Body of pancreas (tissue), 4 donors: ENCODE measurements at regions not wholly inside any gene's neighbourhood (a gene's known extent, or its start where the extent isn't known, plus 50 kb on each side); places are given as distances from the start of the nearest gene placed in this dataset.
A peak's percentile ranks its signal among the peaks of the same experiment; 100 is the strongest.

ENCODE experiments used
- ATAC-seq: fragments of 150-250 bp; one replicate; pipeline ENCODE4 v1.9.1; 2016
- DNase-seq, 4 donors: peaks; one replicate each; pipeline ENCODE4 v3.0.0-alpha.2; 2019
- H3K27ac ChIP-seq, 4 donors: fragments of 200-600 bp; sonication (generic); 1 replicate in 3 of 4; 2 replicates in 1 of 4; pipeline versions ENCODE4 v1.5.1 to v1.6.1; 2016 to 2019; ENCODE audit warnings: mild to moderate bottlenecking in 1 of 4, mixed read lengths in 1 of 4, moderate library complexity in 1 of 4
- H3K27me3 ChIP-seq, 2 donors: fragments of 200-600 bp; sonication (generic); one replicate each; pipeline ENCODE4 v1.6.0; 2016; ENCODE audit warnings: mild to moderate bottlenecking in 1 of 2
- H3K36me3 ChIP-seq, 2 donors: fragments of 200-600 bp; sonication (generic); replicated peaks in 1 of 2; 2 replicates each; pipeline ENCODE4 v1.5.1; 2016; ENCODE audit warnings: low read depth in 2 of 2; ENCODE audit not compliant: insufficient read depth in 1 of 2
- H3K4me1 ChIP-seq: fragments of 200-600 bp; sonication (generic); one replicate; pipeline ENCODE4 v1.6.0; 2016
- H3K4me3 ChIP-seq, 2 donors: fragments of 200-600 bp; sonication (generic); 1 replicate in 1 of 2; 2 replicates in 1 of 2; pipeline ENCODE4 v1.5.1; 2016 to 2019
- H3K9me3 ChIP-seq, 3 donors: fragments of 200-600 bp; sonication (generic); 1 replicate in 2 of 3; 2 replicates in 1 of 3; pipeline ENCODE4 v1.5.1; 2016
- POLR2A ChIP-seq, 3 donors: fragments of 450-650 bp; IDR thresholded peaks; one replicate each; pipeline ENCODE4 v1.6.1; 2016; ENCODE audit warnings: antibody characterized with exemption in 3 of 3, mild to moderate bottlenecking in 2 of 3
- WGBS, 2 donors: methylation state at CpG; one replicate each; pipeline ENCODE4 v1.1.5; 2017; 5-methylcytosine and 5-hydroxymethylcytosine counted together
- intact Hi-C: fragments of 100-400 bp; cut with DNase I; formaldehyde crosslinking; loops from one replicate; pipeline ENCODE4 v1.15.1; 2023
- TF ChIP-seq, protein P1 (sequence below), 7 experiments: fragments of 450-650 bp in 4 of 7; fragments of 200-600 bp in 3 of 7; sonication (generic) in 3 of 7; IDR thresholded peaks; one replicate each; pipeline ENCODE4 v1.5.1; 2016 to 2019; ENCODE audit warnings: antibody characterized with exemption in 7 of 7

DNA sequence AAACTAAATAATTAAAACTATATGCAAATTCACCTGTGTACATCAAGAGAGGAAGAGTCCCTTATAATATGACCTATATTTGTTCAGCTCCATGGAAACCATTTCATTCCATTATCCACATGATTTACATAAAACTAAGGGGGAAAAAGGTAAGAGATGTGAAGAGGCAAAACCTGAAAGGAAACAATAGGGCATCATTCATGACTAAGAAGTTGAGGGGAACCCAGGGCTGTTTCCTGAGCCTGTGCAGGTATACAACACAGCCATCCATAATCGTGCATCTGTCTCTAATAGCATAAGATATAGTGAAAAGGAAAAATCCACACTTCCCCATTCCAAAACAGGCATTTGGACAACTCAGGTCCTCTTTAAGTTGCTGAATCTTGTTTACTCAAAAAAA, 151.3 kb downstream of the NR4A2 start:
- peaks cover 15% of the 10 kb centered on the region for H3K4me1 ChIP-seq
- H3K27ac ChIP-seq = peak overlapping the region in 3 of 4 donors; percentile 73 to 82 (median 79)
- no peak for DNase-seq
- no peak overlapping the region for H3K4me3 ChIP-seq
- no peak for ATAC-seq
- no peaks in the 10 kb centered on the region for H3K9me3 ChIP-seq
- WGBS, 2 donors = 37 to 50% methylated on average over 1 of the region's 1 CpG
- intact Hi-C loops = no loop called here
- H3K36me3 ChIP-seq = no peaks in the 10 kb centered on the region
- H3K27me3 ChIP-seq = no peaks in the 10 kb centered on the region
- TF ChIP-seq POLR2A (IDR thresholded peaks at IDR 0.05) = no peak
- TF ChIP-seq, protein P1, sequence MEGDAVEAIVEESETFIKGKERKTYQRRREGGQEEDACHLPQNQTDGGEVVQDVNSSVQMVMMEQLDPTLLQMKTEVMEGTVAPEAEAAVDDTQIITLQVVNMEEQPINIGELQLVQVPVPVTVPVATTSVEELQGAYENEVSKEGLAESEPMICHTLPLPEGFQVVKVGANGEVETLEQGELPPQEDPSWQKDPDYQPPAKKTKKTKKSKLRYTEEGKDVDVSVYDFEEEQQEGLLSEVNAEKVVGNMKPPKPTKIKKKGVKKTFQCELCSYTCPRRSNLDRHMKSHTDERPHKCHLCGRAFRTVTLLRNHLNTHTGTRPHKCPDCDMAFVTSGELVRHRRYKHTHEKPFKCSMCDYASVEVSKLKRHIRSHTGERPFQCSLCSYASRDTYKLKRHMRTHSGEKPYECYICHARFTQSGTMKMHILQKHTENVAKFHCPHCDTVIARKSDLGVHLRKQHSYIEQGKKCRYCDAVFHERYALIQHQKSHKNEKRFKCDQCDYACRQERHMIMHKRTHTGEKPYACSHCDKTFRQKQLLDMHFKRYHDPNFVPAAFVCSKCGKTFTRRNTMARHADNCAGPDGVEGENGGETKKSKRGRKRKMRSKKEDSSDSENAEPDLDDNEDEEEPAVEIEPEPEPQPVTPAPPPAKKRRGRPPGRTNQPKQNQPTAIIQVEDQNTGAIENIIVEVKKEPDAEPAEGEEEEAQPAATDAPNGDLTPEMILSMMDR (IDR thresholded peaks at IDR 0.05) = no peak

DNA sequence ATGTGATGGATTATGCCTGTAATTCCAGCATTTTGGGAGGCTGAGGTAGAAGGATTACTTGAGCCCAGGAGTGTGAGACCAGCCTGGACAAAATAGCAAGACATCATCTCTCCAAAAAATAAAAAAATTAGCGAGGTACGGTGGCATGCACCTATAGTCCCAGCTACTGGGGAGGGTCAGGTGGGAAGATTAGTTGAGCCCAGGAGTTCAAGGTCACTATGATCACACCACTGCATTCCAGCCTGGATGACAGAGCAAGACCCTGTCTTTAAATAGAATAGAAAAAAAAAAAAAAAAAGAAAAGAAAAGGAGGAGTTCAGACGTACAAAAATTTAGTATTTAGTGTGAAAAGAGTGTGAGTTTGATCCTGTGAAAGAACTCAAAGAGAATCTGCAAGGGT, 154.9 kb downstream of the NR4A2 start:
- WGBS, 2 donors = 84 to 90% methylated on average over 3 of the region's 3 CpGs
- no peak for ATAC-seq
- Histone ChIP-seq H3K36me3 (no peaks in the 10 kb centered on the region), H3K9me3 (no peaks in the 10 kb centered on the region), H3K4me3 (no peak overlapping the region), H3K27ac (no peak overlapping the region), H3K4me1 (peaks cover 15% of the 10 kb centered on the region), H3K27me3 (no peaks in the 10 kb centered on the region)
- intact Hi-C loops = no loop called here
- TF ChIP-seq, protein P1 (IDR thresholded peaks at IDR 0.05) = no peak
- no peak for TF ChIP-seq POLR2A (IDR thresholded peaks at IDR 0.05)
- DNase-seq = no peak

DNA sequence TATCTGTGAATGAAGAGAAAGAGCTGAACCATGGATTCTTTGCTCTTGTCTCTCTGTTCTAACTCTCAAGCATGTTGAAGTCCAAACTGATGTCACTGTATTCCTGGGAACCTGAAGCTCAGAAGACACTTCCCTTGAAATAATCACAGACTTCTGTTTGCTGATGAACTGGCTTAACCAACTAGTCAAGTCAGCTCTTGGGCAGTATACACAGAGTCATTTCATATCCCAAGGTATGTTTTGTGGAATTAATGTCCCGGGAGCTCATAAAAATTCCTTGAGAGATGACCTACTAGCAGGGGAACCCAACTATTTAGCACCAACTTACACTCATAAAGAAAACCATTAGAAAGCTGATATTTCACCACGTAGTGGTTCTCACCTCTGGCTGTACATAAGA, 156.6 kb downstream of the NR4A2 start:
- Histone ChIP-seq H3K27ac (no peak overlapping the region), H3K36me3 (no peaks in the 10 kb centered on the region), H3K27me3 (no peaks in the 10 kb centered on the region), H3K9me3 (no peaks in the 10 kb centered on the region), H3K4me3 (no peak overlapping the region), H3K4me1 (no peaks in the 10 kb centered on the region)
- no peak for TF ChIP-seq POLR2A (IDR thresholded peaks at IDR 0.05)
- TF ChIP-seq, protein P1 (IDR thresholded peaks at IDR 0.05) = no peak
- DNase-seq = no peak
- WGBS, 2 donors = 83 to 88% methylated on average over 2 of the region's 2 CpGs
- intact Hi-C loops = no loop called here
- ATAC-seq = no peak

DNA sequence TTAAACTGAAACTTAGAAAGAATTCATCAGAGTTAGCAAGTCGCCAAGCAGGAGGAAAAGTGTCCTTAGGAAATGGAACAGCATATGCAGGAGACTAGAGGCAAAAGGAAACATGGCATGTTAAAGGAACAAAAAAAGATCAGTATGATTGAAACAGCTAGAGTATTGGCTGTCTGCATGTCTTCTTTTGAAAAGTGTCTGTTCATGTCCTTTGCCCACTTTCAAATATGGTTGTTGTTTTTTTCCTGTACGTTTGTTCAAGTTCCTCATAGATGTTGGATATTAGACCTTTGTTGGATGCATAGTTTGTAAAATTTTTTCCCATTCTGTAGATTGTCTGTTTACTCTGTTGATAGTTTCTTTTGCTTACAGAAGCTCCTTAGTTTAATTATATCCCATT, 161.6 kb downstream of the NR4A2 start:
- no peak for DNase-seq
- intact Hi-C loops = no loop called here
- no peaks in the 10 kb centered on the region for H3K4me1 ChIP-seq
- no peak overlapping the region for H3K27ac ChIP-seq
- WGBS, 2 donors = 64 to 85% methylated on average over 2 of the region's 2 CpGs
- no peaks in the 10 kb centered on the region for H3K9me3 ChIP-seq
- H3K4me3 ChIP-seq = no peak overlapping the region
- H3K36me3 ChIP-seq = no peaks in the 10 kb centered on the region
- no peaks in the 10 kb centered on the region for H3K27me3 ChIP-seq
- ATAC-seq = no peak
- no peak for TF ChIP-seq POLR2A (IDR thresholded peaks at IDR 0.05)
- TF ChIP-seq, protein P1 (IDR thresholded peaks at IDR 0.05) = no peak

DNA sequence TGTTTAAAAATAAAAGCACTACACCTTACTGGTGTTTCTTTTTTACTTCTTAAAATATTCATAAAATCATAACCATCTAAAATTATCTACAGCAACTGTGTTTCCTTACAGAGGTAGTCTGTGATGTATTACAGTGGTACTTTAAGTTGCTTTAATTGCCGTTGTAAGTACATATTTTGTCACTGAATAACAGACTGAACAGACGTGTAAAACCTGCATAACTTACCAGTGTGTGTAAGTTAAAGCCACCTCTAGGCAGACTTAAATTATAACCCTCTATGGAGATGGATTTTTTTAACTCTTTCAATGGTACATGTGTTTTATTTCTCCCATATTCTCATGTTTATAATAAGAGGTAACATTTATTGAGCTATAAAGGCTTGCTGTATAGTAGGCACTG, 166.8 kb downstream of the NR4A2 start:
- Histone ChIP-seq H3K36me3 (no peaks in the 10 kb centered on the region), H3K9me3 (no peaks in the 10 kb centered on the region), H3K27me3 (no peaks in the 10 kb centered on the region), H3K4me3 (no peak overlapping the region), H3K27ac (no peak overlapping the region), H3K4me1 (no peaks in the 10 kb centered on the region)
- intact Hi-C loops = no loop called here
- DNase-seq (no peak), ATAC-seq (no peak)
- WGBS, 2 donors = 51 to 61% methylated on average over 2 of the region's 2 CpGs
- no peak for TF ChIP-seq POLR2A (IDR thresholded peaks at IDR 0.05)
- TF ChIP-seq, protein P1 (IDR thresholded peaks at IDR 0.05) = no peak
